Caco-2 (cell line): ENCODE measurements at regions not wholly inside any gene's neighbourhood (a gene's known extent, or its start where the extent isn't known, plus 50 kb on each side); places are given as distances from the start of the nearest gene placed in this dataset.
A peak's percentile ranks its signal among the peaks of the same experiment; 100 is the strongest.

ENCODE experiments used
- BruUV-seq: library from RNA; stranded (reverse); fragments of 400-500 nt; replicated peaks from 2 replicates; lab custom pipeline; 2021; lab: Mats Ljungman, UMichigan
- CTCF ChIA-PET: fragments of 300-600 bp; sonication (Branson Sonifier 250); formaldehyde crosslinking; loops from one replicate; lab custom pipeline; 2022; ENCODE audit warnings: antibody characterized with exemption; lab: Charles Lee
- POLR2A ChIA-PET: fragments of 300-600 bp; sonication (Branson Sonifier 250); formaldehyde crosslinking; loops from one replicate; lab custom pipeline; 2022; ENCODE audit warnings: antibody characterized with exemption; lab: Charles Lee
- DNase-seq, 2 experiments: peaks; one replicate each; pipeline versions ENCODE4 v3.0.0 to v3.0.0-alpha.2; 2020 to 2022
- H3K27me3 ChIP-seq: replicated peaks from 2 replicates; pipeline ENCODE4 v1.6.0; 2011; ENCODE audit warnings: low read length; ENCODE audit not compliant: control insufficient read depth, insufficient read depth
- H3K36me3 ChIP-seq: 2 replicates; pipeline ENCODE4 v1.5.1; 2011; ENCODE audit warnings: low read length; ENCODE audit not compliant: control insufficient read depth, insufficient read depth
- H3K4me1 ChIP-seq: fragments of 250-450 bp; sonication (Bioruptor Pico); 2 replicates; pipeline ENCODE4 v1.5.1; 2020; ENCODE audit warnings: mild to moderate bottlenecking
- H3K4me3 ChIP-seq: 2 replicates; pipeline ENCODE4 v1.5.1; 2011; ENCODE audit warnings: low read depth, mild to moderate bottlenecking, control low read depth, low read length
- H3K9me3 ChIP-seq: fragments of 250-450 bp; sonication (Bioruptor Pico); 2 replicates; pipeline ENCODE4 v1.5.1; 2020; ENCODE audit warnings: mild to moderate bottlenecking, moderate library complexity
- H3K27ac Mint-ChIP-seq: one replicate; pipeline ENCODE4 v1.8.0; 2022; ENCODE audit warnings: mixed read lengths; ENCODE audit not compliant: unreplicated experiment
- H3K27me3 Mint-ChIP-seq: one replicate; pipeline ENCODE4 v1.8.0; 2022; ENCODE audit warnings: mixed read lengths; ENCODE audit not compliant: insufficient read depth, unreplicated experiment
- H3K36me3 Mint-ChIP-seq: one replicate; pipeline ENCODE4 v1.8.0; 2022; ENCODE audit warnings: mild to moderate bottlenecking, mixed read lengths; ENCODE audit not compliant: insufficient read depth, unreplicated experiment
- H3K4me1 Mint-ChIP-seq: one replicate; pipeline ENCODE4 v1.8.0; 2022; ENCODE audit warnings: low read depth, mixed read lengths; ENCODE audit not compliant: unreplicated experiment
- H3K4me3 Mint-ChIP-seq: one replicate; pipeline ENCODE4 v1.8.0; 2022; ENCODE audit warnings: mild to moderate bottlenecking, moderate library complexity, mixed read lengths; ENCODE audit not compliant: unreplicated experiment
- H3K9me3 Mint-ChIP-seq: one replicate; pipeline ENCODE4 v1.8.0; 2022; ENCODE audit warnings: mixed read lengths; ENCODE audit not compliant: unreplicated experiment
- CTCF ChIP-seq, 2 experiments: fragments of 200-600 bp in 1 of 2; IDR thresholded peaks; 1 replicate in 1 of 2; 2 replicates in 1 of 2; pipeline versions ENCODE4 v1.5.1 to v1.8.0; 2011 to 2022; ENCODE audit warnings: antibody characterized with exemption in 1 of 2, control low read depth in 1 of 2, inconsistent platforms in 1 of 2, low read depth in 1 of 2, low read length in 1 of 2, mild to moderate bottlenecking in 1 of 2, moderate library complexity in 1 of 2; ENCODE audit not compliant: insufficient read depth in 1 of 2, severe bottlenecking in 1 of 2, unreplicated experiment in 1 of 2
- intact Hi-C: fragments of 100-400 bp; cut with micrococcal nuclease; formaldehyde crosslinking; loops from one replicate; pipeline ENCODE4 v1.10.0; 2022; ENCODE audit not compliant: unreplicated experiment

DNA sequence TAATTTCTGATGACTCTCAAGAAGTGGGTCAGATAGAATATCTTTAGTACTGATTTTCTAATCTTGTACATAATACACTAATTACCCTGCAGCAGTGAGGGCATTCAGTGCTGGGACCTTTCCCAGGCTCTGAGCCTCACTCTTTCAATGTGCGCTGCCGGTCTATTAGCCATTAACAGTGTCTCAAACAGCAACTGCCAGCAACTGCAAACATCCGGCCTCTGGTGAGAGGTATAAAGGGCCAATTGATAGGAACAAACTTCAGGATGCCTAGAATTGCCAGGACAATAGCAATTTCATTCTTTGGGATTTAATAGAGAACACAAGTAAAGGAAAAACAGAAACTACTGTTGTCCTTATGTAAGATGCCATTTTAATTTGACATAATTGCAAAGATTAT lies 604.4 kb upstream of the SPRY2 start:
- Mint-ChIP-seq H3K36me3 (no peaks in the 10 kb centered on the region), H3K27ac (no peak overlapping the region), H3K27me3 (no peaks in the 10 kb centered on the region), H3K4me1 (no peaks in the 10 kb centered on the region), H3K9me3 (no peaks in the 10 kb centered on the region), H3K4me3 (no peak overlapping the region)
- POLR2A ChIA-PET: no interaction called here
- TF ChIP-seq CTCF (IDR thresholded peaks at IDR 0.05; ENCODE audit: insufficient read depth in 1 of 2, low read depth in 1 of 2, low read length in 1 of 2, severe bottlenecking in 1 of 2, unreplicated experiment in 1 of 2): no peak
- no peak overlapping the region for H3K4me3 ChIP-seq
- DNase-seq: peak; percentile 8 to 38
- no TSS peak for BruUV-seq
- no peaks in the 10 kb centered on the region for H3K4me1 ChIP-seq
- H3K9me3 ChIP-seq: no peaks in the 10 kb centered on the region
- intact Hi-C loops: no loop called here
- H3K27me3 ChIP-seq: no peaks in the 10 kb centered on the region
- no peaks in the 10 kb centered on the region for H3K36me3 ChIP-seq
- CTCF ChIA-PET: no interaction called here

DNA sequence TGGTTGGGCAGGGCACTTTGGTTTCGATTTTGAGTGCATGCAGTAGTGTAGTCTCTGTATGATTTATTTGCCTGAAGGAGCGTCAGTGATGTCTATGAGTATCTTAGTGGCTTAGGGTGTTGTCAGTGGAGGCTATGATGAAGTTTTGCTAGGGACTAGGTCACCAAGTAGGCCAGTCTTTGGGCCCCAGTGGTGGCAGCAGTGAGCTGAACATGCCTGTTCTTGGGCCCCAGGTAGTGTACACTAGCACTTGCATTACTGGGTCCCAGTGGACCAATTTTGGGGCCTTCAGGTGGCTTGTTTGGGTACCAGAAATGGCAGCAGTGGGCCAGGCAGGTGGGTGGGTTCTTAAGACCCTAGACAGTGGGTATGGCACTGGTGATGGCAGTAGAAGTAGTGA lies 598.7 kb upstream of the SPRY2 start:
- H3K4me3 Mint-ChIP-seq: no peak overlapping the region
- H3K9me3 Mint-ChIP-seq: no peaks in the 10 kb centered on the region
- no peaks in the 10 kb centered on the region for H3K36me3 Mint-ChIP-seq
- Histone ChIP-seq H3K9me3 (no peaks in the 10 kb centered on the region), H3K36me3 (no peaks in the 10 kb centered on the region), H3K4me1 (no peaks in the 10 kb centered on the region), H3K27me3 (no peaks in the 10 kb centered on the region), H3K4me3 (no peak overlapping the region)
- H3K27ac Mint-ChIP-seq: no peak overlapping the region
- no peaks in the 10 kb centered on the region for H3K4me1 Mint-ChIP-seq
- no peaks in the 10 kb centered on the region for H3K27me3 Mint-ChIP-seq
- TF ChIP-seq CTCF (IDR thresholded peaks at IDR 0.05; ENCODE audit: insufficient read depth in 1 of 2, low read depth in 1 of 2, low read length in 1 of 2, severe bottlenecking in 1 of 2, unreplicated experiment in 1 of 2): peak in 1 of 2 experiments; percentile 17
- DNase-seq: peak in 1 of 2 experiments; percentile 18
- BruUV-seq: no TSS peak
- intact Hi-C loops: no loop called here
- POLR2A ChIA-PET: no interaction called here
- CTCF ChIA-PET: no interaction called here

- no peaks in the 10 kb centered on the region for H3K4me1 Mint-ChIP-seq
- H3K27me3 ChIP-seq: no peaks in the 10 kb centered on the region
- H3K36me3 ChIP-seq: no peaks in the 10 kb centered on the region
- no peak overlapping the region for H3K4me3 ChIP-seq
- H3K4me3 Mint-ChIP-seq: no peak overlapping the region
- CTCF ChIA-PET: no interaction called here
- H3K36me3 Mint-ChIP-seq: no peaks in the 10 kb centered on the region
- BruUV-seq: no TSS peak
- no peak for DNase-seq
- intact Hi-C loops: no loop called here
- no peaks in the 10 kb centered on the region for H3K9me3 Mint-ChIP-seq
- H3K9me3 ChIP-seq: no peaks in the 10 kb centered on the region
- no peak overlapping the region for H3K27ac Mint-ChIP-seq
- POLR2A ChIA-PET: no interaction called here
- no peaks in the 10 kb centered on the region for H3K27me3 Mint-ChIP-seq
- no peak for TF ChIP-seq CTCF (IDR thresholded peaks at IDR 0.05; ENCODE audit: insufficient read depth in 1 of 2, low read depth in 1 of 2, low read length in 1 of 2, severe bottlenecking in 1 of 2, unreplicated experiment in 1 of 2)
- no peaks in the 10 kb centered on the region for H3K4me1 ChIP-seq
These were observed 590.8 kb upstream of the SPRY2 start for GRCh38 chr13:80931766-80932165.
